DMS114 treated with DMSO at 0.1 percent for 48 hours (cell line): ENCODE measurements at regions not wholly inside any gene's neighbourhood (a gene's known extent, or its start where the extent isn't known, plus 50 kb on each side); places are given as distances from the start of the nearest gene placed in this dataset.
"Not testable (repeated sequence)": the region's sequence is repeated elsewhere in the genome, so short reads cannot be mapped to it uniquely, and the experiment has no call there.

Source experiments
- DNase-seq: peaks from one replicate; lab custom pipeline; 2025; ENCODE audit not compliant: unreplicated experiment; lab: John Stamatoyannopoulos, UW

DNA sequence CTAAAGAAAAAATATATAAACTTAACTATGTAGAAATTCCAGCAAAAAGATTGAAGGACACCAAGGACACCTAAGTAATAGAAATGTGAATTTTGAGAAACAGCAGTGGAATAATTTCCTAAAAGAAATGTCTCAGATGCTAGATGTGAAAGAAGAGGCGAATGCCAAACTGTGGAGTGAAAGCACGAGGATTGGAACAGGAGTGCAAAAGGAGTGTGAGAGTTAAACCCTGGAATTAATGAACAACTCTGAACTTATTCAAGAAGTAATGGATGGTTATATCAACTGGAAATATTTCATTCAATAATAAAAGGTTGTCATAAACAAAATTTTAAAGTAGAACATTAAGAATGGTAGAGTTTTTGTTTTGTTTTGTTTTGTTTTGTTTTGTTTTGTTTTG, 78.5 kb upstream of the SGIP1 start:
- DNase-seq, result no peak

DNA sequence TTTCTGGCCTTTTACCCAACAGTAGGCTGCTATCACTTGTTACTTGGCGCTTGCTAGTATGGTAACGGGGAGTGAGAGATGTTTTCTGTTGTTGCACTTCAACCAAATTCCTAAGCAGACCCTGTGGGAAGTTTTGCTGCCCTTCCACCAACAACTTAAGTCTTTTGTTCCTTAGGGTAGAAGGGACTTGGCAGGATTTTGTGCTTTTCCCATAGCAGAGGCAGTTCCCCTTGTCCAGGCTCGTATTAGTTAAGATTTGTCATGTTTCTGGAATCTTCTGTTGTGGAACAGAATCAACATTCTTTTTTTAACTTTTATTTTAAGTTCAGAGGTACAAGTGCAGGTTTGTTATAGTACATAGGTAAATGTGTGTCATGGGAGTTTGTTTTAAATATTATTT, 73.2 kb upstream of the SGIP1 start:
- DNase-seq, result no peak

DNA sequence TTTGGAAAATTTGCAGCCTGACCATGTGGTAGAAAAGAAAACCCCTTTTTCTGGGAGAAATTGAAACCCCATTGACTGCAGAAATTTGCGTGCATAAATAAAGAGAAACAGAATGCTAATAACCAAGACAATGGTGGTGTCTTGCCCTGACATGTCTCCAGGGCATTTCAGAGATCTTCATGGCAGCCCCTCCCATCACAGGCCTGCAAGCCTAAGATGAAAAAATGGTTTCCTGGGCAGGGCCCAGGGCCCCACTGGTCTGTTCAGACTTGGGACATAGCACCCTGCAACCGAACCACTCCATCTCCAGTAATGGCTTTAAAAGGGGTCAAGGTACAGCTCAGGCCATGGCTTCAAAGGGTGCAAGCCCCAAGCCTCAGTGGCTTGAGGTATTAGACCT, 71.6 kb upstream of the SGIP1 start:
- DNase-seq, result no peak

DNA sequence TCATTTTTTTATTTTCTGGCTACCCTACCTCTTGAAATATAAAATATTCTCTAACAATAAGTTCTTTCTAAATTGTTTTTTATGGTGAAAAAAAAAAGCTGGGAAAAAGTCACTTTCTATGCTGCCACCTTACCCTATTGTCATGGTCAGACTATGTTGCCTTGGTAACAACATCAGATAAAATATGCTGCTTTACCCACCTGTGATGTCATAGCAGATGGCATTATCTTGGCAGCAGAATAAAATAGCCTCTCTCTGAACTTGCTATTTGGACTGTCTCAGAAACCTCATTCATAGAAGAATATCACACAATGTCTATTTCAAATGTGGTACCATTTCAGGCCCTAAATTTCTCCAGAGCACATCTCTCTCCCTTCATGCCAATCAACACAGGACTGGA, 69.6 kb upstream of the SGIP1 start:
- DNase-seq, result no peak

GRCh38 chr1:66464802-66465201, 69.2 kb upstream of the SGIP1 start:
- DNase-seq, result no peak

DNA sequence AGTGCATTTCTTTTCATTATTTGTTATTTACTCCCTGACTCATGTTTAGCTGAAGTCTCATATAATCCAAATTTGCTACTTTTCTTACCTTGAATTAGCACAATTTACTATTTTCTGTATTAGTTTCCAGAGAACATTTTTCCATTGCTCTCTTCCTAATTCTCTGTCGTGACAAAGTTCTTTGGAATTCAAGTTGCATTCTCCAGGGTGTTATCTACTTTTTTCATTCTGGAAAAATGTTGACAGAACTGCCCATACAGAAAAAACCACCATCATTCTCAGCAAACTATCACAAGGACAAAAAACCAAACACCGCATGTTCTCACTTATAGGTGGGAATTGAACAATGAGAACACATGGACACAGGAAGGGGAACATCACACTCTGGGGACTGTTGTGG, 67.3 kb upstream of the SGIP1 start:
- not testable (repeated sequence) for DNase-seq

- DNase-seq, result no peak
Measured at GRCh38 chr1:66468722-66469121, 65.2 kb upstream of the SGIP1 start.

DNA sequence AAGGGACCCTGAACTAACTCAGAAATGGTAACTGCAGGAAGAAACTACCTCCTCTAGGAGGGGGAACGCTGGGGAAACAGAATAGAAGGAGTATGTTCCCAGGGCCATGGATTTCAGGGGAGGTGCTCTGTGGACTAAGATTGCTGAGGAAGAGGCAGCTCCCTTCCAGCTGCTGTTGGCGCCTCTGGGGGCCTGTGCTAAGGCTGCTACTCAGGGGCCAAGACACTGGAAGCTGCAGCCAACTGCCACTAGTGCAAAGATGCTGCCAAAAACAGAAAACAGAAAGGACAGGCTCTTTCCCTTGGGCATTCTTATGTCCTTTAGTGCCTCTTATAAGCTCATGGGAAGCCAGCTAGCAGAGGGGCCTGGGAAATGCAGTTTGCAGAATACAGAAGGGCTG, 58.0 kb upstream of the SGIP1 start:
- no peak for DNase-seq

DNA sequence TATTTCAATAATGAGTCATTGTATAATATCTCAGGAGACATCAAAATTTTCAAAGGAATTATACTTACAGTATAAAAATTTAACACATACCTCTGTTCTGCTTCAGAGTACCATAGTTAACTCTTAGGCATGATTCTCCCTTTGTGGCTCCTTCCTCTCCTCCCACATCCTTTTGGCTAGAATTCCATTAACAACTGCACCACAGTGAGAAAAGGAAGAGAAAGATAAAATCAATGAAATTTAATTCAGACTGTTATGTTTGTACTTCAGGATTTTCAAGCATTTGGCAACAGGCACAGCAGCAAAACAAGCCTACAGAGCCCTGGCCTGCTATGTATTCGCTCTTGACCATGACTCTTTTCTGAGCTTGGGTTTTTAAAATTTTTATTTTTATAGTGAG, 57.2 kb upstream of the SGIP1 start:
- DNase-seq, result no peak

DNA sequence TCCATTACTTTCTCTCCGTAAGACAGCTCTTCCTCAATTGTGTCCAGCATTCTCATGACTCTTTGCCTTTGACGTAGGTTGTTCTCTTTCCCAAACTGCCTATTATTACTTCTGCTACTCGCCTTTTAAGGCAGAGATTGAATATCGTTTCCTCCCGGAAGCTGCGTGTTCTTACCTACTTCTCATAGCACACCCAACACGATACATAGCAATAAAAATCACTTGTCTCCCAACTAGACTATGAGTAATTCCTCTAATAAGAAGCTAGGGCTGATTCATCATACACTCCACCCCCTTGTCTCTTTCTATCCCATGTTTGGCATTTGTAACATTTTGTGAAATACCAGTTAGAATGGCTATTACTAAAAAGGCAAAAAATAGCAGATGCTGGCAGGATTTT, 55.8 kb upstream of the SGIP1 start:
- DNase-seq, result no peak

- no peak for DNase-seq
Measured at GRCh38 chr1:66480162-66480561, 53.8 kb upstream of the SGIP1 start.

GRCh38 chr1:66481215-66481614, 52.7 kb upstream of the SGIP1 start:
- DNase-seq, result not testable (repeated sequence)
